SK-N-MC (cell line): ENCODE measurements at regions not wholly inside any gene's neighbourhood (a gene's known extent, or its start where the extent isn't known, plus 50 kb on each side); places are given as distances from the start of the nearest gene placed in this dataset.

ENCODE experiments used
- EZH2 ChIP-seq: fragments of 200-600 bp; sonication (generic); IDR thresholded peaks from one replicate; pipeline ENCODE4 v1.6.1; 2017; ENCODE audit warnings: antibody characterized with exemption
- FOXP2 ChIP-seq: optimal IDR thresholded peaks from 2 replicates; pipeline ENCODE3; 2011; ENCODE audit warnings: mild to moderate bottlenecking, moderate library complexity; ENCODE audit not compliant: insufficient read depth; ENCODE audit errors: extremely low read length, control extremely low read depth
- POLR2AphosphoS5 ChIP-seq: IDR thresholded peaks from 2 replicates; pipeline ENCODE4 v1.6.1; 2012; ENCODE audit warnings: mild to moderate bottlenecking, low read depth, low read length, borderline replicate concordance

DNA sequence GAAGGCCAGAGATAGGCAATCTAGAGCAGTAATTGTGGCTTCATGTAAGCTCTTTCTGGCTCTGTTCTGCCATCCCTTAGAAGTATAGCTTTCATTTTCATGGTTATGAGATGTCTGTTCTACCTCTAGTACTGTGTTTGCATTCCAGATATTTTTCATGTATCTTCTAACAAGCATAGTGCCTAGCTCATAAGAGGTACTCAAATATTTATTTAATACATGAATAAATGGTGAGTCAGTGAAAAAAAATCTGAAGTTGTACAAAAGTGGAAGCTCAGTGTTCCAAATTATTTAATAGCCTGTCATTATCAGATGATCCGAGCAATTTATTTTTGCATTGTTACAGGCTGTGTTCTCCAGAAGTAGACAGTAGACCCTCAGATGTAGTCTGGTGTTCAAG is 64.3 kb downstream of the OXSM start:
- TF ChIP-seq POLR2AphosphoS5 (no peak), EZH2 (no peak), FOXP2 (no peak)
